Neutrophil (primary cell): ENCODE measurements at regions not wholly inside any gene's neighbourhood (a gene's known extent, or its start where the extent isn't known, plus 50 kb on each side); places are given as distances from the start of the nearest gene placed in this dataset.
"Not testable (repeated sequence)": the region's sequence is repeated elsewhere in the genome, so short reads cannot be mapped to it uniquely, and the experiment has no call there.

Source experiments
- H3K27ac ChIP-seq: fragments of 200-600 bp; sonication (generic); 2 replicates; pipeline ENCODE4 v1.5.1; 2016; ENCODE audit warnings: mild to moderate bottlenecking, moderate library complexity
- H3K27me3 ChIP-seq: fragments of 200-600 bp; sonication (generic); 2 replicates; pipeline ENCODE4 v1.6.0; 2016; ENCODE audit warnings: mild to moderate bottlenecking
- H3K36me3 ChIP-seq: fragments of 200-600 bp; sonication (generic); 2 replicates; pipeline ENCODE4 v1.5.1; 2017
- H3K4me1 ChIP-seq, 2 experiments: fragments of 200-600 bp in 1 of 2; sonication (generic) in 1 of 2; 1 replicate in 1 of 2; 2 replicates in 1 of 2; pipeline versions ENCODE4 v1.5.1 to v1.6.1; 2013 to 2016; ENCODE audit warnings: low read depth in 1 of 2, low read length in 1 of 2, mild to moderate bottlenecking in 1 of 2, moderate library complexity in 1 of 2; ENCODE audit not compliant: control insufficient read depth in 1 of 2, insufficient read depth in 1 of 2
- H3K4me3 ChIP-seq, 2 experiments: fragments of 200-600 bp in 1 of 2; sonication (generic) in 1 of 2; 1 replicate in 1 of 2; 2 replicates in 1 of 2; pipeline ENCODE4 v1.5.1; 2013 to 2016; ENCODE audit warnings: low read depth in 1 of 2, low read length in 1 of 2, mild to moderate bottlenecking in 1 of 2, moderate library complexity in 1 of 2
- H3K9me3 ChIP-seq: fragments of 200-600 bp; sonication (generic); 2 replicates; pipeline ENCODE4 v1.5.1; 2016
- TF ChIP-seq, protein P1 (sequence below): fragments of 200-600 bp; sonication (generic); IDR thresholded peaks from 2 replicates; pipeline ENCODE4 v1.5.1; 2016; ENCODE audit warnings: antibody characterized with exemption

DNA sequence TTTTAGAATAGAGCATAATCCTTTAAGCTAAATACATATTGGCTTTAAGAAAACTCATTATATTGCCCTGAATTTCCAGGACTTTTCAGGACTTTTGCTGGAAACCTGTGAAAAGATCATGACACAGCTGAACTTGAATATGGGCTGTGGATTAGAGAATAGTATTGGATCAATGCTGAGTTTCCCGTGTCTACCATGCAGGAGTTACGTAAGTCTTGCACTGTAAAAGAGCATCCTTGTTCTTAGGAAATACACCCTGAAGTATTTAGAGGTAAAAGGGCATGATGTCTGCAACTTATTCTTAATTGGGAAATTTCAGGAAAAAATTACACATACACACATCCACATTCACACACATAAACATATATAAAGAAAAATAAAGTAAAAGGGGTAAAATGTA, 82.1 kb downstream of the ZFP36L2 start:
- H3K36me3 ChIP-seq, result no peaks in the 10 kb centered on the region
- no peak overlapping the region for H3K4me3 ChIP-seq
- peak overlapping the region; percentile 74 for H3K27ac ChIP-seq
- peaks cover 37 to 38% of the 10 kb centered on the region in 2 experiments for H3K4me1 ChIP-seq
- no peaks in the 10 kb centered on the region for H3K9me3 ChIP-seq
- H3K27me3 ChIP-seq, result no peaks in the 10 kb centered on the region
- TF ChIP-seq, protein P1, sequence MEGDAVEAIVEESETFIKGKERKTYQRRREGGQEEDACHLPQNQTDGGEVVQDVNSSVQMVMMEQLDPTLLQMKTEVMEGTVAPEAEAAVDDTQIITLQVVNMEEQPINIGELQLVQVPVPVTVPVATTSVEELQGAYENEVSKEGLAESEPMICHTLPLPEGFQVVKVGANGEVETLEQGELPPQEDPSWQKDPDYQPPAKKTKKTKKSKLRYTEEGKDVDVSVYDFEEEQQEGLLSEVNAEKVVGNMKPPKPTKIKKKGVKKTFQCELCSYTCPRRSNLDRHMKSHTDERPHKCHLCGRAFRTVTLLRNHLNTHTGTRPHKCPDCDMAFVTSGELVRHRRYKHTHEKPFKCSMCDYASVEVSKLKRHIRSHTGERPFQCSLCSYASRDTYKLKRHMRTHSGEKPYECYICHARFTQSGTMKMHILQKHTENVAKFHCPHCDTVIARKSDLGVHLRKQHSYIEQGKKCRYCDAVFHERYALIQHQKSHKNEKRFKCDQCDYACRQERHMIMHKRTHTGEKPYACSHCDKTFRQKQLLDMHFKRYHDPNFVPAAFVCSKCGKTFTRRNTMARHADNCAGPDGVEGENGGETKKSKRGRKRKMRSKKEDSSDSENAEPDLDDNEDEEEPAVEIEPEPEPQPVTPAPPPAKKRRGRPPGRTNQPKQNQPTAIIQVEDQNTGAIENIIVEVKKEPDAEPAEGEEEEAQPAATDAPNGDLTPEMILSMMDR, result no peak

DNA sequence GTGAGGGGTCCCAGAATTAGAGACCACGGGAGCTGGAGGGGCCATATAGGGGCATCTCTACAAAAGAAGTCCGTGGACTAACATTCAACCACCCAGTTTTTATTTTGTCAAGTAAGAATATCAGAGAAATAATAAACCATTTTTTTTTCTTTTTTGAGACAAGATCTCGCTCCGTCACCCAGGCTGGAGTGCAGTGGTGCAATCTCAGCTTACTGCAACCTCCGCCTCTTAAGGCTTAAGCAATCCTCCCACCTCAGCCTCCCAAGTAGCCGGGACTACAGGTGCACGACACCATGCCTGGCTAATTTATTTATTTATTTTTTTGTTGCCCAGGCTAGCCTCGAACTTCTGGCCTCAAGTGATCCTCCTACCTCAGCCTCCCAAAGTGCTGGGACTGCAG, 82.7 kb downstream of the ZFP36L2 start:
- Histone ChIP-seq H3K27me3 (no peaks in the 10 kb centered on the region), H3K36me3 (no peaks in the 10 kb centered on the region), H3K9me3 (no peaks in the 10 kb centered on the region), H3K27ac (peak overlapping the region; percentile 74), H3K4me3 (peak overlapping the region in 1 of 2 experiments; percentile 35), H3K4me1 (peaks cover 37 to 38% of the 10 kb centered on the region in 2 experiments)
- TF ChIP-seq, protein P1, result no peak

DNA sequence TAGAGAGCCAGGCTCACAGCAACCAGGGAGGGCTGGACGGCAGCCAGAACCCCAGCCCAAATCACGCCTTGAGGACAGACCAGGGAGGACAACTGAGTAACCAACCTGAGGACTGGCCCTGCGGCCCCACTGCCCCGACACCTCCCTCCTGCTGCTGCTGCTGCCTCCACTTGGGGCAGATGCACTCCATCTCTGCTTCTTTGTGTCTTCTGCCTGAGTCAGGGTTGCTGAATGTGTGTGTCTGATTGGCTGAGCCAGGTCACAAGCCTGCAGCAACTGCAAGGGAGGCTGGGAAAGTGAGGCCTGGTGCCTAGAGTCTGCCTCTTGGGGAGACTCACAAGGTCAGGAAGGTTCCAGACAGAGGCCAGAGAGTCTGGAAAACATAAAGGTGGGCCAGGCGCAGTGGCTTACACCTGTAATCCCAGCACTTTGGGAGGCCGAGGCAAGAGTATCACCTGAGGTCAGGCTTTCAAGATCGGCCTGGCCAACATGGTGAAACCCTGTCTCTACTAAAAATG, 83.4 kb downstream of the ZFP36L2 start:
- Histone ChIP-seq H3K27me3 (no peaks in the 10 kb centered on the region), H3K36me3 (no peaks in the 10 kb centered on the region), H3K4me1 (peaks cover 37 to 38% of the 10 kb centered on the region in 2 experiments), H3K9me3 (no peaks in the 10 kb centered on the region), H3K4me3 (no peak overlapping the region), H3K27ac (peak overlapping the region; percentile 74)
- TF ChIP-seq, protein P1, result peak; percentile 15

DNA sequence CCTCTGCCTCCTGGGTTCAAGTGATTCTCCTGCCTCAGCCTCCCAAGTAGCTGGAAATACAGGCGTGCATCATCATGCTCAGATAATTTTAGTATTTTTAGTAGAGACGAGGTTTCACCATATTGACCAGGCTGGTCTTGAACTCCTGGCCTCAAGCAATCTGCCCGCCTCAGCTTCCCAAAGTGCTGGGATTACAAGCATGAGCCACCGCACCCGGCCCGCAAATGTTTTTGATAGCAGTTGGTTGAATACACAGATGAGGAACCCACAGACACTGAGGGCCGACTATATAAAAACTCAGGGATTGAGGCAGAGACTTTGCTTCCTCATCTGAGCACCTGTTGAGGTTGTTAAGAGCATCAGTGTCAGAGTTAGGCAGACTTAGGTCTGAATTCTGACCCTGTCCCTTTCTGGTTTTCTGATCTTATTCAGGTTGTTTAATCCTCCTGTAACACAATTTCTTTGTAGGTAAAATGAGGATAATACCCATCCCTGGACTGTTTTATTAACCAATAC, 84.7 kb downstream of the ZFP36L2 start:
- H3K36me3 ChIP-seq, H3K4me3 ChIP-seq, H3K9me3 ChIP-seq, H3K27me3 ChIP-seq: not testable (repeated sequence)
- peaks cover 47 to 48% of the 10 kb centered on the region in 2 experiments for H3K4me1 ChIP-seq
- H3K27ac ChIP-seq, result peak overlapping the region; percentile 74

DNA sequence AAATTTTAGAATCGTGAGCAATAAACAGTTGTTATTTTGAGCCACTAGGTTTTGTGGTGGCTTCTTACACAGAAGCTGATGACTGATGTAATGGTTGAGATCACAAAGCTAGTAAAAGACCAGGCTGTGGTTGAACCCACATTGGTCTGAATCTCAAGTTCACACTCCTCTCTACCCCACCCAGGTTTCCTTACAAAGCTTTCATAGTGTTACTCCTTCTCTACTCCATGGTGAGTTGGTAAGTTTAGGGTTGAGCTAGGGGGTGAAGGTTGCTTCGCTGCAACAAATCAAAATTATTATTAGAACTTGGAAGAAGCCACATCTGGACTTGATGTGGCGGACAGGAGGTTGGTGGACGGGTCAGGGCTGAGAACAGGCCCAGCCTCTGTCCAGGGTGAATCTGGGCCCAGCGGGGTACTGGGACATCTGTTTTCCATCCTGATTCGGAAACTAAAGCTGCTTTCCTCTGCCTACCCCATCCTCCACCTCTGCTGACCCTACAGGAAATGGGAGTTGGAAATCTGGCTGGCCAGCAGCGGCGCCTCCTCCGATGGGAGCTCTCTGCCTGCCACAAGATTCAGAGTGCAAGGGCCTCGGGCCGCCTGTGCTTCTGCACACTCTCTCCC, 86.3 kb downstream of the ZFP36L2 start:
- no peaks in the 10 kb centered on the region for H3K9me3 ChIP-seq
- no peaks in the 10 kb centered on the region for H3K36me3 ChIP-seq
- H3K4me3 ChIP-seq, result no peak overlapping the region
- H3K27me3 ChIP-seq, result no peaks in the 10 kb centered on the region
- TF ChIP-seq, protein P1, result no peak
- no peak overlapping the region for H3K27ac ChIP-seq
- peaks cover 52 to 53% of the 10 kb centered on the region in 2 experiments for H3K4me1 ChIP-seq

DNA sequence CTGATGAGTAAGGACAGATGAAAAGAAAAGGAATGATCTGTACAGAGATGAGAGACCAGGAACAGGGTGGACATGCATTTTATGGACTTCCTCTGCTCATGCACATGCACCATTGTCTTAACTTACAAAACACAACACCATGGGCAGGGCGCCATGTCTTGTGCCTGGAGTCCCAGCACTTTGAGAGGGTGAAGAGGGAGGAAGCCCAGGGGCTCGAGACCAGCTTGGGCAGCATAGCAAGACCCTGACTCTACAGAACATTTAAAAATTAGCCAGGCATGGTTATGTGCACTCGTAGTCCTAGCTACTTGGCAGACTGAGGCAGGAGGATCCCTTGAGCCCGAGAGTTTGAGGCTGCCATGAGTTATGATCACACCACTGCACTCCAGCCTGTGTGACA, 86.9 kb downstream of the ZFP36L2 start:
- Histone ChIP-seq H3K4me1 (peaks cover 52 to 53% of the 10 kb centered on the region in 2 experiments), H3K27me3 (no peaks in the 10 kb centered on the region), H3K9me3 (no peaks in the 10 kb centered on the region), H3K27ac (no peak overlapping the region), H3K4me3 (no peak overlapping the region), H3K36me3 (no peaks in the 10 kb centered on the region)
- TF ChIP-seq, protein P1, result no peak
